Bone marrow (tissue), 2 donors: ENCODE measurements at regions not wholly inside any gene's neighbourhood (a gene's known extent, or its start where the extent isn't known, plus 50 kb on each side); places are given as distances from the start of the nearest gene placed in this dataset.
"Not testable (repeated sequence)": the region's sequence is repeated elsewhere in the genome, so short reads cannot be mapped to it uniquely, and the experiment has no call there.

Source experiments
- DNase-seq, 2 donors: peaks; one replicate each; lab custom pipeline; 2025; lab: John Stamatoyannopoulos, UW

GRCh38 chr4:81723019-81723884 lies 251.5 kb upstream of the RASGEF1B start:
- no peak for DNase-seq

- DNase-seq = no peak
Observed at GRCh38 chr4:81722290-81722851, 250.7 kb upstream of the RASGEF1B start.

- DNase-seq = no peak
Observed at GRCh38 chr4:81715757-81716156, 244.1 kb upstream of the RASGEF1B start.

GRCh38 chr4:81715357-81715756 lies 243.7 kb upstream of the RASGEF1B start:
- not testable (repeated sequence) for DNase-seq

- DNase-seq = no peak
Observed at GRCh38 chr4:81714291-81714690, 242.6 kb upstream of the RASGEF1B start.

- no peak for DNase-seq
Observed at GRCh38 chr4:81712714-81713113, 241.0 kb upstream of the RASGEF1B start.

GRCh38 chr4:81704461-81704860 lies 232.8 kb upstream of the RASGEF1B start:
- no peak for DNase-seq

- DNase-seq = no peak
Observed at GRCh38 chr4:81700189-81700588, 228.5 kb upstream of the RASGEF1B start.

- DNase-seq = no peak
Observed at GRCh38 chr4:81698538-81699296, 227.0 kb upstream of the RASGEF1B start.

GRCh38 chr4:81694176-81694913 lies 222.6 kb upstream of the RASGEF1B start:
- no peak for DNase-seq

- DNase-seq = no peak
Observed at GRCh38 chr4:81690871-81691270, 219.2 kb upstream of the RASGEF1B start.

GRCh38 chr4:81688085-81688484 lies 216.4 kb upstream of the RASGEF1B start:
- DNase-seq = no peak

GRCh38 chr4:81687471-81687870 lies 215.8 kb upstream of the RASGEF1B start:
- no peak for DNase-seq

GRCh38 chr4:81685104-81685503 lies 213.4 kb upstream of the RASGEF1B start:
- no peak for DNase-seq

- no peak for DNase-seq
Observed at GRCh38 chr4:81684352-81684751, 212.6 kb upstream of the RASGEF1B start.

- no peak for DNase-seq
Observed at GRCh38 chr4:81682492-81682891, 210.8 kb upstream of the RASGEF1B start.

- DNase-seq = no peak
Observed at GRCh38 chr4:81679315-81679714, 207.6 kb upstream of the RASGEF1B start.

- DNase-seq = no peak
Observed at GRCh38 chr4:81678801-81679200, 207.1 kb upstream of the RASGEF1B start.

GRCh38 chr4:81676537-81676936 lies 204.8 kb upstream of the RASGEF1B start:
- no peak for DNase-seq

GRCh38 chr4:81675791-81676393 lies 204.2 kb upstream of the RASGEF1B start:
- no peak for DNase-seq

- no peak for DNase-seq
Observed at GRCh38 chr4:81673961-81674360, 202.3 kb upstream of the RASGEF1B start.

GRCh38 chr4:81668328-81668727 lies 196.6 kb upstream of the RASGEF1B start:
- DNase-seq = not testable (repeated sequence)
